GM21619 (cell line): ENCODE measurements at regions not wholly inside any gene's neighbourhood (a gene's known extent, or its start where the extent isn't known, plus 50 kb on each side); places are given as distances from the start of the nearest gene placed in this dataset.

ENCODE experiments used
- ATAC-seq: cut with Tn5 transposase; IDR thresholded peaks from one replicate; pipeline ENCODE4 v1.9.1; 2021; ENCODE audit not compliant: unreplicated experiment

DNA sequence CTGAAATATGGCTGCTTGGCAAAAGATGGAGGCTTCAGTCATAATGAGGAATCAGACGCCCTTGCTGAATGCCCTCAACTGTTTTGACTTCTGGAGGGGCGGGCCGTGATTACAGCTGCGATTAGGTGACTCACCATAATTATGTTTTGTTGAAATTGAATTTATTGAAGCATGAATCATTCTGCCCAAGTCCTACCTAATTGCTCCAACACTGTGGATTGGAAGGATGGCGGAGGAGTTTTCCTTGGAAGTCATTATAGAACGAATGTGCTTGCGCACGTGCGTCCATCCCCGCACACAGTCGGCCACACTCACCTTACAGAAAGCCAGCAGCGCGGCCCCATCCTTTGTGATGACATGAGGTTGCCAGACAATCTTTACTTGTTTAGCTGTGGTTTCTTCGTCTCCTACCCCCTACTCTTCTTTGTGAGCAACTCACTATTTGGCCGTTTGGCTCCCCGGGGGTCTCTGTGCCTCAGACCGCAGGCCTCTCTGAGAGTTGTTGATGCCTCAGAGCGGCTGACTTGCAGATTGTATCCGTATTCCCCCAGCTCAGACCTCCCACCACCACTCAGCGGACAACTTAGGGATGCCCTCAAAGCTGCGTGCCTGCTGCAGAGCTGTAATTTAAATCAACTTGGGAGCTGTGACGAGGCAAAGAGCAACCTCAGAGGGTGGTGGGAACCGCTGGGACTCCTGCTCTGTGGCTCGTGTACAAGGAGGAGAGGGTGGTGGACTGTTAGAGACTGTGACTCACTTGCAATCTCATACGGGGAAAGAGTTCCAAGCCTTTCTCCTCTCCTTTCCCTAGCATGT lies 513.4 kb downstream of the TNS1 start:
- no peak for ATAC-seq

DNA sequence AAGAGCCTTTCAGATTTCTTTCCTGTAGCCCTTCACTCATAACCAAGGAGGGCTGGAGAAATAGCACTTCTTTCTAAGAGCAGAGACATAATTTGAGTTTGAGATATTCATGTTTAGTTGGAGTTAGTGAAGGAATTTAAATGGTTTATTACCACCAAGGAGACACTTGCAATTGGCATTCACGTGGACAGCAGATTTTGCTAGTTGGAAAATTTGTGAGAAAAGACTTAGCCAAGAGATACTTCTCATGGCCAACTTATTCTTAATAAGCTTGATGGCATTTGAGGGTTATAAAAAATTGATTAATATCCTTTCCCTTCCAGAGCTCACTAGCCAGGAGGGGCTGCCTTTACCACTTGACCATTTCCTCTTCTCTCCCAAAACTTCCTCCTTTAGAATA lies 518.7 kb downstream of the TNS1 start:
- ATAC-seq = no peak

GRCh38 chr2:217482056-217482710 lies 520.6 kb downstream of the TNS1 start:
- no peak for ATAC-seq

DNA sequence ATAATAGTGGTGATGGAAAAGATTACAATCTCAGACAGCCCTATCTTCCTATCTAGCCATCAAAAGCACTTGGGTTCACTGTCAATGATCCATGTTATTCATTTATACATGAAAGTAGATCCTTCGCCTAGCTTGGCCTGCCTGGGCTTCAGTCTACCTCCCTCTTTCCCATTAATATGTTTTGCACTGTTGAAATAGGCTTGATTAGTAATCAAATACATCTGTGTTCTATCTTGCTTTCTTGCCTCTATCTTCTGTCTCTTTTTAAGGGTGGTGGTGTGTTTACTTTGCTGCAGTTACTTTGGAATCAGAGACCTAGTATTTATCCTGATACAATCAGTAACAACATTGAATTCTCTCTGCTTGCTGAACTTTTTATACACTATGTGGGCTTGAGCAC lies 521.2 kb downstream of the TNS1 start:
- no peak for ATAC-seq

DNA sequence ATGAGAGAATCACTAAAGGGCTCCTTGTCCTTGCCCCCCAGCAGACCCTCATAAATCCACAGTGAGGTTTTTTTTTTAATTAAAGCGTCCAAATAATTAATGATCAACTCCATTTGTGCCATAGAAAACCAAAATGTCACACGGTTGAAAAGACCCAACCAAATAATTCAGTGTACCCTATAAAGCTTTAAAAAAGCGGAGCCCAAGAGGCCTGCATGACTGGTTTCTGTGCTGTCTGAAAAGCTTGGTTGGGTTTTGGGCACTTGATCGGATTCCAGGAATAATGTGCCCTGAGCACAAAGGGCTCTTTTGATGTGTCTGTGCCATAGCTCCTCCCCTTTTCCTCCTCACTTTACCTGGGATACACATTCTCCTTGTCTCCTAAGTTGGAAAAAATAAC lies 523.2 kb downstream of the TNS1 start:
- ATAC-seq = no peak

- ATAC-seq = no peak
These were observed 523.9 kb downstream of the TNS1 start for GRCh38 chr2:217478831-217479455.

DNA sequence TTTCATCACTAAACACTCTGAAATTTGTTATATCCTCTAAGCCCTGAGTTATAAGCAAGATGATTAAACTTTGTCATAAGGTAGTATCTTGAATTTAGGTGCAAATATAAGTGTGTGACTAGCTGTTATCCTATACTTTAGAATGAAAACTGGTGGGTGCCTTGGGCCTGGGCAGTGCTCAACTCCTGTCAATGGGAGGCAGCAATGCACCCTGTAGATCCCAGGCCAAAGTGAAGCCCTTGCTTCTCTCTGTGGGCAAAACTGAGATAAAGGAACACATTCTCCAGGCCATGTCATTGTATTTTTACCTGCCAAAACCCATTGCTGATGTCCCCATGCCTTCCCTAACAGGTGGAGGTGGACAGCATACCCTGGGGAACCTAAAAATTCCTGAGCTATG lies 525.2 kb downstream of the TNS1 start:
- ATAC-seq = no peak

GRCh38 chr2:217475791-217476190 lies 527.0 kb downstream of the TNS1 start:
- no peak for ATAC-seq

- no peak for ATAC-seq
These were observed 527.7 kb downstream of the TNS1 start for GRCh38 chr2:217475101-217475500.

DNA sequence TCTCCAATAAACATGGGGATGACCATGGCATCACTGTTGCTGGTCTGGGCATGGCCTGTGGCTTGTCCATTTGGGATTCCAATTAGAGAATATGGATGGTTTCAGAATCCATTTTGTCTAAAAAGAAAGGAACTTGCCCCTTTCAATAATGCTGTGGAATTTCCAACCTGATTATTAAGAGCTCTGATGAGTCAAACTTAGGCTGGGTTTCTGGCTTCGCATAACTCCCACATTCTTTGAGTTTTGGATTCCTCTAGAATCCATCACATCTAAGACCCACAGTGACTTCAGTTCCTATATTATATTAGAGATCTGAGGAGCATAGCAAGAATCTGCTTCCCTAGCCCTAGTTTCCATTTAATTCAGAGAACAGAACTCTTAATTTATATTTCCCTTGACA lies 531.5 kb downstream of the TNS1 start:
- ATAC-seq = no peak

- no peak for ATAC-seq
These were observed 533.5 kb downstream of the TNS1 start for GRCh38 chr2:217469203-217469810.

- no peak for ATAC-seq
These were observed 534.6 kb downstream of the TNS1 start for GRCh38 chr2:217468042-217468830.

GRCh38 chr2:217467331-217467730 lies 535.5 kb downstream of the TNS1 start:
- ATAC-seq = no peak

GRCh38 chr2:217466805-217467204 lies 536.0 kb downstream of the TNS1 start:
- ATAC-seq = no peak

- ATAC-seq = no peak
These were observed 536.7 kb downstream of the TNS1 start for GRCh38 chr2:217466104-217466503.

- no peak for ATAC-seq
These were observed 537.7 kb downstream of the TNS1 start for GRCh38 chr2:217465100-217465499.

DNA sequence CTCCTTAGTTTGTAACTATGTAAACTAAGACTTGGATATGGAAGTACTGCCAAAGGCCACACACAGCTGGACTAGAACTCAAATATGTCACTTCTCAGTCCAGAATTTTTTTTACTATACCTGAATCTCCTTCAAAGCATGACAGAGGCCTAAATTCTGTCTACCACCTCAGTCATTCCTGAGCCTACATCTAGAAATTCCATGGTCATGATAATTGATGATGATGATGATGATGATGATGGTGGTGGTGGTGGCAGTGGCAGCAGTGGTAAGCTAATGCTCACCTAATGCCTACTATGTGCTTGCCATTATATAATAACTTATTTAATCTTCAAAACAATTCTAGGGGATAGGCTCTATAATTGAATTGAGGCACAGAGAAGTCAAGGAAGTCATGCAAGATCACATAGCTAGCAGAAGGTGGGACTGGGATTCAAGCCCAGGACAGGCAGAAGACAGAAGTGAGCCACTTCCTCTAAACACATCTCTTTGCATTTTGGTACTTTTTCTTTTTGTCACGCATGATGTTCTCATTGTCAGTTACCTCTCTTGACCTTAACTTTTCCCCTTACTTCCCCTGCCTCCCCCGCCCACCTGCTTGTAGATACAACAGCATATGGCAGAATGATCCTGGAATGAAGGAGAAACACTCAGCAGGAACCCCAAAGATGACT lies 539.3 kb downstream of the TNS1 start:
- ATAC-seq = no peak

DNA sequence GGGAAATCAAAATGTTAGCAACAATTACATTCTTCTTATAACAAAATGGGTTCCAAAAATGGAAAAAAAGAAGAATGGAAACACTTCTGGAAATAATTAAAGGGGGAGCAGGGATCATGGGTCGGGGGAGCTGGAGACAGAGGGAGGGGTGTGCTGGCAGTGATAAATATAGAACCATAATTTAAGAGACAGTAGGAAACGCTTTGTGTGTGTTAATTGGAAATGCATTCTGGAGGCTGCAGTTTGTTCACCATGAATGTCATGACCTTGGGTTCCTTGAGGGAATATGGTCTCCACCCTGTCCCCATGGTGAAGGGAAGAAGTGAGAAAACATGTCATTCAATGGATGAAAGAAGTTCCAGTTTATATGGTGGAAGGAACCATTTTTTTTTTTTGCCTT lies 540.7 kb downstream of the TNS1 start:
- no peak for ATAC-seq

DNA sequence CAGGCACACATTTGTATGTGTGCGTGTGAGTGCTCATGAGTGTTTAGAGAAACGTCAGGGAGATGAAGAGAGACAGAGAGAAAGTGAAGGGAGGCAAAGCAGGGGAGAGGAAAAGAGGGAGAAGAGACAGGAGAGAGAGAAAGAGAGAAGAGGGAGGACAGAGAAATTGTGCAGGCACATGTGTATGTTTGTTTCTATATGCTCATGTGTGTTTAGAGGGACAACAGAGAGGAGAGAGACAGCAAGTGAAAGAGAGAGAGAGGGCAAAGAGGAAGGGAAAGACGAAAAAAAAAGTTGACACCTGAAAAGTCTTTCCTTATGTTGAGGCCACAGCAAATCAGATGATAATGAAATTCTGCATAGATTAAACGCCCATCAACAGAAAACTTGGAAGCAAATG lies 541.1 kb downstream of the TNS1 start:
- ATAC-seq = no peak

DNA sequence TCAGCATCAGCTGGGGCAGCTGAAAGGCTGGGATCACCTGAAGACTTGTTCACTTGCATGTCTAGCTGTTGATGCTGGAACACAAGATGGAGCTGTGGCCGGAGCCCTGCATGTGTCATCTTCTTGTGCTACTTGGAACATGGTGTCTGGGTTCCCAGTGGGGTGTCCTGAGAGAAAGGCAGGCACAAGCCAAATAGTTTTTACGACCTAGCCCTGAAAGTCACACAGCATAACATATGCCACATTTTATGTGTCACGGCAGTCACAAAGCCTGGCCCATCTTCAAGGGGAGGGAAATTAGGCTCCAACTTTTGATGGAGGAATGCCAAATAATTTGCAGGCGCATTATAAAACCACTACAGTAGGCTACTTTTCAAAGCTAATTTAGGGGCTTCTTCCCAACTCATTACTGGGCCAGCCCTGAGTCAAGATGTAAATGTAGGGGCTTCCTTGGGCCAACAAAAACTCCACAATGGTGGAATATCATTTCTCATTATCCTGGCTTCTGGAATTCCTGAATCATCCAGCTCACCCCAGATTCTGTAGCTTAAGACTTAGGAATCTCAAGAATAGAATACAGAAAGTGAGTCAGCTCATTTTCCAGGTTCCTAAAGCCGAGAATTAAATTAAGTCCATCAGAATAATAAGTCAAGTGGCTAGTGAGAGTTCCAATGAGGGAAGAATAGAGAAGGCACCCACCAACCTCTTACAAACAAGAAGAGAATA lies 543.0 kb downstream of the TNS1 start:
- ATAC-seq = no peak
